Osteoblast (primary cell): ENCODE measurements at regions not wholly inside any gene's neighbourhood (a gene's known extent, or its start where the extent isn't known, plus 50 kb on each side); places are given as distances from the start of the nearest gene placed in this dataset.
"Not testable (repeated sequence)": the region's sequence is repeated elsewhere in the genome, so short reads cannot be mapped to it uniquely, and the experiment has no call there.

Experiments
- DNase-seq: peaks from one replicate; pipeline ENCODE4 v3.0.0; 2011; ENCODE audit warnings: low spot score, mixed read lengths; ENCODE audit not compliant: insufficient read length; ENCODE audit errors: missing footprints
- H2AFZ ChIP-seq: 2 replicates; pipeline ENCODE4 v1.6.0; 2011; ENCODE audit warnings: mild to moderate bottlenecking, low read length
- H3K27ac ChIP-seq: 2 replicates; pipeline ENCODE4 v1.5.1; 2011; ENCODE audit warnings: mild to moderate bottlenecking, low read depth, low read length, moderate library complexity
- H3K27me3 ChIP-seq: 2 replicates; pipeline ENCODE4 v1.6.0; 2012; ENCODE audit warnings: mild to moderate bottlenecking, control low read depth, inconsistent platforms, low read length, moderate library complexity; ENCODE audit not compliant: insufficient read depth
- H3K36me3 ChIP-seq: 2 replicates; pipeline ENCODE4 v1.5.1; 2011; ENCODE audit warnings: mild to moderate bottlenecking, low read length, control low read depth, moderate library complexity; ENCODE audit not compliant: insufficient read depth
- H3K4me1 ChIP-seq: 2 replicates; pipeline ENCODE4 v1.5.1; 2011; ENCODE audit warnings: mild to moderate bottlenecking, low read length, control low read depth, moderate library complexity; ENCODE audit not compliant: insufficient read depth
- H3K4me2 ChIP-seq: 2 replicates; pipeline ENCODE4 v1.6.0; 2011; ENCODE audit warnings: mild to moderate bottlenecking, low read length; ENCODE audit not compliant: insufficient read depth
- H3K4me3 ChIP-seq: fragments of 200-600 bp; sonication (generic); 3 replicates; pipeline ENCODE4 v1.5.1; 2012; ENCODE audit warnings: mild to moderate bottlenecking, low read length, inconsistent platforms; ENCODE audit not compliant: insufficient read depth
- H3K79me2 ChIP-seq: 2 replicates; pipeline ENCODE4 v1.6.0; 2012; ENCODE audit warnings: mild to moderate bottlenecking, low read length, control low read depth, inconsistent platforms; ENCODE audit not compliant: insufficient read depth
- H3K9me3 ChIP-seq: 2 replicates; pipeline ENCODE4 v1.5.1; 2011; ENCODE audit warnings: low read depth, low read length, control low read depth
- H4K20me1 ChIP-seq: 2 replicates; pipeline ENCODE4 v1.6.0; 2012; ENCODE audit warnings: mild to moderate bottlenecking, low read length, control low read depth; ENCODE audit not compliant: insufficient read depth
- TF ChIP-seq, protein P1 (sequence below): IDR thresholded peaks from 2 replicates; pipeline ENCODE4 v1.5.1; 2011; ENCODE audit warnings: mild to moderate bottlenecking, low read depth, low read length, moderate library complexity; ENCODE audit errors: extremely low read depth

- Histone ChIP-seq H3K4me2 (no peak overlapping the region), H3K79me2 (no peaks in the 10 kb centered on the region), H3K4me3 (no peak overlapping the region), H4K20me1 (no peaks in the 10 kb centered on the region), H3K27me3 (no peaks in the 10 kb centered on the region), H3K36me3 (no peaks in the 10 kb centered on the region), H2AFZ (no peak overlapping the region), H3K27ac (no peak overlapping the region), H3K9me3 (no peaks in the 10 kb centered on the region), H3K4me1 (no peaks in the 10 kb centered on the region)
- TF ChIP-seq, protein P1, sequence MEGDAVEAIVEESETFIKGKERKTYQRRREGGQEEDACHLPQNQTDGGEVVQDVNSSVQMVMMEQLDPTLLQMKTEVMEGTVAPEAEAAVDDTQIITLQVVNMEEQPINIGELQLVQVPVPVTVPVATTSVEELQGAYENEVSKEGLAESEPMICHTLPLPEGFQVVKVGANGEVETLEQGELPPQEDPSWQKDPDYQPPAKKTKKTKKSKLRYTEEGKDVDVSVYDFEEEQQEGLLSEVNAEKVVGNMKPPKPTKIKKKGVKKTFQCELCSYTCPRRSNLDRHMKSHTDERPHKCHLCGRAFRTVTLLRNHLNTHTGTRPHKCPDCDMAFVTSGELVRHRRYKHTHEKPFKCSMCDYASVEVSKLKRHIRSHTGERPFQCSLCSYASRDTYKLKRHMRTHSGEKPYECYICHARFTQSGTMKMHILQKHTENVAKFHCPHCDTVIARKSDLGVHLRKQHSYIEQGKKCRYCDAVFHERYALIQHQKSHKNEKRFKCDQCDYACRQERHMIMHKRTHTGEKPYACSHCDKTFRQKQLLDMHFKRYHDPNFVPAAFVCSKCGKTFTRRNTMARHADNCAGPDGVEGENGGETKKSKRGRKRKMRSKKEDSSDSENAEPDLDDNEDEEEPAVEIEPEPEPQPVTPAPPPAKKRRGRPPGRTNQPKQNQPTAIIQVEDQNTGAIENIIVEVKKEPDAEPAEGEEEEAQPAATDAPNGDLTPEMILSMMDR: no peak
- DNase-seq: peak; percentile 15
These were observed 245.5 kb upstream of the TCERG1L start for GRCh38 chr10:131556897-131557495.

- H3K4me1 ChIP-seq, H3K9me3 ChIP-seq, H3K27ac ChIP-seq, H3K4me3 ChIP-seq, H2AFZ ChIP-seq, H3K4me2 ChIP-seq, H3K27me3 ChIP-seq, H3K36me3 ChIP-seq, DNase-seq, H3K79me2 ChIP-seq, H4K20me1 ChIP-seq: not testable (repeated sequence)
These were observed 246.4 kb upstream of the TCERG1L start for GRCh38 chr10:131557956-131558355.

GRCh38 chr10:131559450-131559911 lies 248.0 kb upstream of the TCERG1L start:
- H3K4me1 ChIP-seq: no peaks in the 10 kb centered on the region
- no peak overlapping the region for H3K27ac ChIP-seq
- H3K4me3 ChIP-seq: no peak overlapping the region
- H3K9me3 ChIP-seq: no peaks in the 10 kb centered on the region
- TF ChIP-seq, protein P1: no peak
- H3K4me2 ChIP-seq: no peak overlapping the region
- no peak overlapping the region for H2AFZ ChIP-seq
- peak; percentile 15 for DNase-seq
- H3K36me3 ChIP-seq: no peaks in the 10 kb centered on the region
- H4K20me1 ChIP-seq: no peaks in the 10 kb centered on the region
- no peaks in the 10 kb centered on the region for H3K27me3 ChIP-seq
- H3K79me2 ChIP-seq: no peaks in the 10 kb centered on the region

DNA sequence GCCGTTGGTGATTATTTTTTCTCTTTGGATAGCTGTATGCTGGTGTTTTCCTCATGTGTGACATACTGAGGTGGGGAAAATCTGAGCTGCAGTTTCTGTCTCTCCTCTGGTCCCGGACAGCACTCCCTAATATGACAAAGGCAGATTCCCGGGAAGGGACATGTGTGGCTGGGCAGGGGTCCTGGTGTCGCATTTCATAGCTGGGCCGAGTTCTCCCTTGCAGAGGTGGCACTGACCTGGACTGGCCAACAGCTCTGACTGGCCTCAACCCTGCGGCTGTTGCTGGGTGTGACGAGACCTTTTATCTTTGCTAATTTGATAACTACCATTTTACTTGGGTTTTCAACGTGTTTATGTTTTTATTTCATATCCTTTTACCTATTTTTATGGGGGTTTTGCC lies 248.6 kb upstream of the TCERG1L start:
- no peaks in the 10 kb centered on the region for H3K79me2 ChIP-seq
- DNase-seq: no peak
- TF ChIP-seq, protein P1: no peak
- H4K20me1 ChIP-seq: no peaks in the 10 kb centered on the region
- no peaks in the 10 kb centered on the region for H3K27me3 ChIP-seq
- H2AFZ ChIP-seq: no peak overlapping the region
- no peaks in the 10 kb centered on the region for H3K4me1 ChIP-seq
- H3K36me3 ChIP-seq: no peaks in the 10 kb centered on the region
- no peak overlapping the region for H3K4me3 ChIP-seq
- H3K4me2 ChIP-seq: no peak overlapping the region
- H3K27ac ChIP-seq: no peak overlapping the region
- H3K9me3 ChIP-seq: no peaks in the 10 kb centered on the region
